Liver (tissue), 8 donors: ENCODE measurements at regions not wholly inside any gene's neighbourhood (a gene's known extent, or its start where the extent isn't known, plus 50 kb on each side); places are given as distances from the start of the nearest gene placed in this dataset.

Experiments
- DNase-seq: peaks from one replicate; pipeline ENCODE4 v3.0.0-alpha.2; 2017; ENCODE audit warnings: low spot score
- H3K27ac ChIP-seq, 2 donors: one replicate each; pipeline ENCODE4 v1.7.0; 2013; ENCODE audit warnings: inconsistent platforms in 2 of 2, low read length in 2 of 2, control low read depth in 1 of 2, low read depth in 1 of 2, mild to moderate bottlenecking in 1 of 2
- H3K27me3 ChIP-seq, 4 donors: one replicate each; pipeline versions ENCODE4 v1.6.1 to v1.7.0; 2013; ENCODE audit warnings: low read length in 3 of 4, inconsistent platforms in 1 of 4, mild to moderate bottlenecking in 1 of 4, moderate library complexity in 1 of 4; ENCODE audit not compliant: control insufficient read depth in 4 of 4, insufficient read depth in 4 of 4
- H3K36me3 ChIP-seq, 4 donors: one replicate each; pipeline versions ENCODE4 v1.6.1 to v1.7.0; 2013; ENCODE audit warnings: low read length in 3 of 4, mild to moderate bottlenecking in 3 of 4, low read depth in 1 of 4, moderate library complexity in 1 of 4; ENCODE audit not compliant: control insufficient read depth in 4 of 4, insufficient read depth in 3 of 4
- H3K4me1 ChIP-seq, 4 donors: one replicate each; pipeline versions ENCODE4 v1.6.1 to v1.7.0; 2013; ENCODE audit warnings: low read length in 3 of 4, mild to moderate bottlenecking in 3 of 4, moderate library complexity in 1 of 4; ENCODE audit not compliant: control insufficient read depth in 4 of 4, insufficient read depth in 4 of 4
- H3K4me3 ChIP-seq, 3 donors: one replicate each; pipeline versions ENCODE4 v1.6.1 to v1.7.0; 2013; ENCODE audit warnings: low read length in 3 of 3, control low read depth in 1 of 3, low read depth in 1 of 3, mild to moderate bottlenecking in 1 of 3
- H3K9ac ChIP-seq, 2 donors: one replicate each; pipeline ENCODE4 v1.7.0; 2013; ENCODE audit warnings: low read length in 2 of 2, mild to moderate bottlenecking in 2 of 2, moderate library complexity in 2 of 2, control low read depth in 1 of 2, low read depth in 1 of 2
- H3K9me3 ChIP-seq, 4 donors: one replicate each; pipeline versions ENCODE4 v1.6.1 to v1.7.0; 2013; ENCODE audit warnings: low read length in 3 of 4; ENCODE audit not compliant: control insufficient read depth in 4 of 4
- ATF3 ChIP-seq: IDR thresholded peaks from 2 replicates; pipeline ENCODE4 v1.6.1; 2016; ENCODE audit warnings: antibody characterized with exemption
- CTCF ChIP-seq: fragments of 150-350 bp; IDR thresholded peaks from 2 replicates; pipeline ENCODE4 v1.5.1; 2017; ENCODE audit warnings: improper control_type of control experiment, low read depth, low read length; ENCODE audit not compliant: missing input control
- FOXA1 ChIP-seq: IDR thresholded peaks from 2 replicates; pipeline ENCODE4 v1.6.1; 2016; ENCODE audit warnings: antibody characterized with exemption
- FOXA2 ChIP-seq: IDR thresholded peaks from 2 replicates; pipeline ENCODE4 v1.6.1; 2016; ENCODE audit warnings: antibody characterized with exemption
- GABPA ChIP-seq, 2 donors: IDR thresholded peaks in 1 of 2; conservative IDR thresholded peaks in 1 of 2; 2 replicates each; pipeline ENCODE4 v1.6.1; 2016; ENCODE audit warnings: antibody characterized with exemption in 2 of 2, mild to moderate bottlenecking in 1 of 2, moderate library complexity in 1 of 2
- HNF4A ChIP-seq, 2 donors: conservative IDR thresholded peaks; 2 replicates each; pipeline ENCODE4 v1.6.1; 2016; ENCODE audit warnings: antibody characterized with exemption in 2 of 2, mild to moderate bottlenecking in 2 of 2
- HNF4G ChIP-seq: IDR thresholded peaks from 2 replicates; pipeline ENCODE4 v1.6.1; 2016; ENCODE audit warnings: antibody characterized with exemption
- JUND ChIP-seq, 2 donors: IDR thresholded peaks; 2 replicates each; pipeline ENCODE4 v1.6.1; 2016; ENCODE audit warnings: antibody characterized with exemption in 2 of 2
- MAX ChIP-seq: IDR thresholded peaks from 2 replicates; pipeline ENCODE4 v1.6.1; 2016; ENCODE audit warnings: antibody characterized with exemption
- NR2F2 ChIP-seq: IDR thresholded peaks from 2 replicates; pipeline ENCODE4 v1.6.1; 2016; ENCODE audit warnings: antibody characterized with exemption
- RAD21 ChIP-seq, 2 donors: IDR thresholded peaks; 2 replicates each; pipeline ENCODE4 v1.6.1; 2016; ENCODE audit warnings: antibody characterized with exemption in 2 of 2, mild to moderate bottlenecking in 2 of 2
- RXRA ChIP-seq, 2 donors: IDR thresholded peaks; 2 replicates each; pipeline ENCODE4 v1.6.1; 2017 to 2018; ENCODE audit warnings: antibody characterized with exemption in 2 of 2, mild to moderate bottlenecking in 1 of 2
- SP1 ChIP-seq: IDR thresholded peaks from 2 replicates; pipeline ENCODE4 v1.6.1; 2018; ENCODE audit warnings: antibody characterized with exemption, mild to moderate bottlenecking
- TAF1 ChIP-seq: conservative IDR thresholded peaks from 2 replicates; pipeline ENCODE4 v1.6.1; 2016; ENCODE audit warnings: antibody characterized with exemption, mild to moderate bottlenecking
- YY1 ChIP-seq: IDR thresholded peaks from 2 replicates; pipeline ENCODE4 v1.6.1; 2016; ENCODE audit warnings: antibody characterized with exemption, mild to moderate bottlenecking
- ZBTB33 ChIP-seq: IDR thresholded peaks from 2 replicates; pipeline ENCODE4 v1.6.1; 2016; ENCODE audit warnings: antibody characterized with exemption
- WGBS: extraction: QIAGEN DNeasy Blood & Tissue Kit; methylation state at CpG from one replicate; pipeline ENCODE4 v1.1.7; 2013; 5-methylcytosine and 5-hydroxymethylcytosine counted together
- donor health status: healthy.
- donor health status: healthy.
- donor health status: healthy.
- donor health status: healthy.
- donor health status: healthy.

DNA sequence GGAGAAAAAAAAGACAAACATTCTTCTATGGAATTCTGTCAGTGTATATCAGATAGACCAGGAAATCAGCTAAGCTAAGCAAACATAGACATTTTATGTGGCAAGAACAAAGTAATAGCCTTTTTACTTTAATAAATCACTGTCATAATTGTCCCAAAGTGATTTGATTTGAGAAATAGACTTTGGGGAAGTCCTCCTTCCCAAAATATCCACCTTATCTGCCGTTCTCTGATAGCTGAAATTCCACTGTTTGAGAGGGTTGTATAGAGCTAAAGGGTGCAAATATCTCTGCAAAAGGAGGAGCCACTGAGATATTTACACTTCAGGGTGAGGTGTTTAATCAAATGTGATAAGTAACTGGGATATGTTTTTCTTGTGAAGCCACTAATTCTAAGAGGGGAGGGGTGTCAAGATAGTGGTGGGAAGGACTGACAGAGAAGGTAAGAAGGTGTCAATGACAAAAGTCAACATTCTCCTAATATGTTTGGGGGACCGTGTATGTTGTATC is 544.4 kb upstream of the JAG1 start (continued):
- TF ChIP-seq ZBTB33 (no peak), YY1 (no peak), RAD21 (IDR thresholded peaks at IDR 0.05) (no peak), FOXA2 (no peak), RXRA (IDR thresholded peaks at IDR 0.05) (no peak), ATF3 (no peak)

GRCh38 chr20:11219192-11219591 is 545.4 kb upstream of the JAG1 start:
- no peaks in the 10 kb centered on the region for H3K36me3 ChIP-seq
- peaks cover 0 to 4% (median 0%) of the 10 kb centered on the region in 4 donors for H3K27me3 ChIP-seq
- 77% methylated on average over 3 of the region's 3 CpGs for WGBS
- H3K9me3 ChIP-seq = no peaks in the 10 kb centered on the region
- H3K4me3 ChIP-seq = no peak overlapping the region
- TF ChIP-seq CTCF (no peak), HNF4A (conservative IDR thresholded peaks at IDR 0.05) (no peak), NR2F2 (no peak), TAF1 (no peak), ZBTB33 (no peak), ATF3 (no peak), RAD21 (IDR thresholded peaks at IDR 0.05) (no peak), YY1 (no peak), RXRA (IDR thresholded peaks at IDR 0.05) (no peak), FOXA1 (no peak), GABPA (IDR thresholded peaks at IDR 0.05 in 1 of 2, conservative IDR thresholded peaks at IDR 0.05 in 1 of 2) (no peak), FOXA2 (no peak)
- no peak for DNase-seq
- no peaks in the 10 kb centered on the region for H3K4me1 ChIP-seq
- H3K9ac ChIP-seq = no peak overlapping the region
- no peak overlapping the region for H3K27ac ChIP-seq

- no peak for TF ChIP-seq YY1
- TF ChIP-seq RXRA (IDR thresholded peaks at IDR 0.05) = no peak
- no peak for TF ChIP-seq JUND (IDR thresholded peaks at IDR 0.05)
- TF ChIP-seq SP1 = no peak
- no peak for TF ChIP-seq FOXA1
- TF ChIP-seq ZBTB33 = no peak
- TF ChIP-seq FOXA2 = no peak
- no peak for TF ChIP-seq HNF4G
- TF ChIP-seq TAF1 = no peak
- no peak for TF ChIP-seq MAX
- Histone ChIP-seq H3K9me3 (no peaks in the 10 kb centered on the region), H3K27me3 (peaks cover 0 to 4% (median 0%) of the 10 kb centered on the region in 4 donors), H3K27ac (no peak overlapping the region), H3K4me1 (no peaks in the 10 kb centered on the region), H3K36me3 (no peaks in the 10 kb centered on the region), H3K4me3 (no peak overlapping the region), H3K9ac (no peak overlapping the region)
- 46% methylated on average over 2 of the region's 2 CpGs for WGBS
- DNase-seq = no peak
Measured at GRCh38 chr20:11221046-11221445, 547.2 kb upstream of the JAG1 start.
